Upper lobe of right lung (tissue), 1 donor: ENCODE measurements at regions not wholly inside any gene's neighbourhood (a gene's known extent, or its start where the extent isn't known, plus 50 kb on each side); places are given as distances from the start of the nearest gene placed in this dataset.

Source experiments
- ATAC-seq: fragments of 200-7000 bp; cut with Tn5 transposase; one replicate; pipeline ENCODE4 v1.9.1; 2020; ENCODE audit warnings: mild to moderate bottlenecking, moderate library complexity
- DNase-seq: peaks from one replicate; pipeline ENCODE4 v3.0.0-alpha.2; 2020
- H3K27ac ChIP-seq: fragments of 200-600 bp; one replicate; pipeline ENCODE4 v1.8.0; 2022
- H3K27me3 ChIP-seq: fragments of 200-600 bp; one replicate; pipeline ENCODE4 v1.8.0; 2022; ENCODE audit warnings: mild to moderate bottlenecking
- H3K36me3 ChIP-seq: fragments of 200-600 bp; one replicate; pipeline ENCODE4 v1.8.0; 2022
- H3K4me1 ChIP-seq: fragments of 200-600 bp; one replicate; pipeline ENCODE4 v1.8.0; 2022
- H3K4me3 ChIP-seq: fragments of 200-600 bp; one replicate; pipeline ENCODE4 v1.8.0; 2022; ENCODE audit warnings: mild to moderate bottlenecking
- H3K9me3 ChIP-seq: fragments of 200-600 bp; one replicate; pipeline ENCODE4 v1.8.0; 2022
- intact Hi-C: fragments of 100-400 bp; cut with DNase I; formaldehyde crosslinking; loops from one replicate; pipeline ENCODE4 v1.11.0; 2022
- TF ChIP-seq, protein P1 (sequence below): fragments of 200-600 bp; IDR thresholded peaks from one replicate; pipeline ENCODE4 v1.8.0; 2022; ENCODE audit warnings: antibody characterized with exemption
- donor health status: DM: no; HTN: yes; CAD: no; lungs with severe emphysema.

DNA sequence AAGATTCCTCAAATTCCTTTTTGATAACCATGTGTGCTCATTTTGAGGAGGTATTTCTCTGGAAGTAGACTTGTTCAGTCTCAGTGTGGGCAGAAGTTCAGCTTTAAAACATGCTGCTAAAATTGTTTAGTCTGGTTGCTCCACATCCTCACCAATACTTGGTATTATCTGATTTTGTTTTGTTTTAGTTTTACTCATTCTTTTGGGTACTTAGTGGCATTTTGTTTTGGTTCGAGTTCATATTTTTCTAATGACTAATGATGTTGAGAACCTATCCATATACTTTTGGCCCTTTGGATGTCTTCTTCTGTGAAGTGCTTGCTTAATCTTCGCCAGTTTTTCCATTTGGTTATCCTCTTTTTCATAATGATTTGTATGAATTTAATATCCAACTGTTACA, 694.2 kb upstream of the FZD8 start:
- H3K4me1 ChIP-seq: no peaks in the 10 kb centered on the region
- H3K4me3 ChIP-seq: no peak overlapping the region
- no peak overlapping the region for H3K27ac ChIP-seq
- no peaks in the 10 kb centered on the region for H3K9me3 ChIP-seq
- H3K27me3 ChIP-seq: no peaks in the 10 kb centered on the region
- TF ChIP-seq, protein P1, sequence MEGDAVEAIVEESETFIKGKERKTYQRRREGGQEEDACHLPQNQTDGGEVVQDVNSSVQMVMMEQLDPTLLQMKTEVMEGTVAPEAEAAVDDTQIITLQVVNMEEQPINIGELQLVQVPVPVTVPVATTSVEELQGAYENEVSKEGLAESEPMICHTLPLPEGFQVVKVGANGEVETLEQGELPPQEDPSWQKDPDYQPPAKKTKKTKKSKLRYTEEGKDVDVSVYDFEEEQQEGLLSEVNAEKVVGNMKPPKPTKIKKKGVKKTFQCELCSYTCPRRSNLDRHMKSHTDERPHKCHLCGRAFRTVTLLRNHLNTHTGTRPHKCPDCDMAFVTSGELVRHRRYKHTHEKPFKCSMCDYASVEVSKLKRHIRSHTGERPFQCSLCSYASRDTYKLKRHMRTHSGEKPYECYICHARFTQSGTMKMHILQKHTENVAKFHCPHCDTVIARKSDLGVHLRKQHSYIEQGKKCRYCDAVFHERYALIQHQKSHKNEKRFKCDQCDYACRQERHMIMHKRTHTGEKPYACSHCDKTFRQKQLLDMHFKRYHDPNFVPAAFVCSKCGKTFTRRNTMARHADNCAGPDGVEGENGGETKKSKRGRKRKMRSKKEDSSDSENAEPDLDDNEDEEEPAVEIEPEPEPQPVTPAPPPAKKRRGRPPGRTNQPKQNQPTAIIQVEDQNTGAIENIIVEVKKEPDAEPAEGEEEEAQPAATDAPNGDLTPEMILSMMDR: no peak
- intact Hi-C loops: no loop called here
- H3K36me3 ChIP-seq: no peaks in the 10 kb centered on the region
- no peak for ATAC-seq
- DNase-seq: no peak

DNA sequence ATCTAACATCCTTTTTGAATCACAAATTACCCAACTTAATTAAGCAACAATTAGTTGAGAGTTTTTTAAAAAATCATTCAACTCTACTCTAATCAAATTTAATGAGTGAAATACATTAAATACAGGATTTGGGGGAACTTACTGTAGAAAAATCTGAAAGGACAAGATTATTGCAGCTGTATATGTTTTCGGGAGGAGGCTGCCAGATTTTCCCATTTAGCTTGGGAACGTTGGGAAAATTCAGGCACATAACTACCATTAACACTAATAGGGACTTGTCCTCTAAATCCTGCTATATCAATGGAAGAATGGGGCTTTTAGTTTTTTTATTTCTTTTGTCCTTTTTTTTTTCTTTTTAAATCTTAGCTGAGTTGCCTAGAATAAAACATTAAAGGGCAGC, 691.4 kb upstream of the FZD8 start:
- TF ChIP-seq, protein P1: no peak

GRCh38 chr10:36332926-36333325, 690.8 kb upstream of the FZD8 start:
- H3K27me3 ChIP-seq: no peaks in the 10 kb centered on the region
- H3K27ac ChIP-seq: no peak overlapping the region
- H3K4me1 ChIP-seq: no peaks in the 10 kb centered on the region
- intact Hi-C loops: no loop called here
- no peaks in the 10 kb centered on the region for H3K9me3 ChIP-seq
- ATAC-seq: no peak
- no peak overlapping the region for H3K4me3 ChIP-seq
- no peak for DNase-seq
- TF ChIP-seq, protein P1: no peak
- no peaks in the 10 kb centered on the region for H3K36me3 ChIP-seq

More for the DNA sequence above, 691.4 kb upstream of the FZD8 start:
- Histone ChIP-seq H3K4me1 (no peaks in the 10 kb centered on the region), H3K36me3 (no peaks in the 10 kb centered on the region), H3K27ac (no peak overlapping the region), H3K9me3 (no peaks in the 10 kb centered on the region), H3K27me3 (no peaks in the 10 kb centered on the region), H3K4me3 (no peak overlapping the region)
- intact Hi-C loops: no loop called here
- ATAC-seq (no peak), DNase-seq (no peak)

DNA sequence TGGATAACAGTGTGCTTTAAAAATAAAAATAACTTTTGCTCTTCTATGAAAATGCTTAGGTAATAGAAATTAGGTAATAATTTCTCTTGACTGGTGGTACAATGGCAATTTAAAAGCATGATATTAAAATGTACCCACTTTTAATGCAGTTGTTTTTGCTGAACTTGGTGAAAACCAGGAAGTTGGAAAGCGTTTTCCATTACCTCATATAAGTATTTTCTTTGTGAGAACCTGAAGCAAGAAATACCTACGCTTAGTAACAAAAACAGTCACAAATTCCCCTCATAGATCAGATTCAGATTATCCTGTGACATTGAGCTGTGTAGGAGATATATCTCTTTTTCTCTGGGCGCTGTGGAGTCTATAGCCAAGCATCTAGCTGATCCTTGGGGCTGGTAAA, 689.0 kb upstream of the FZD8 start:
- Histone ChIP-seq H3K36me3 (no peaks in the 10 kb centered on the region), H3K9me3 (no peaks in the 10 kb centered on the region), H3K4me1 (no peaks in the 10 kb centered on the region), H3K27me3 (no peaks in the 10 kb centered on the region), H3K4me3 (no peak overlapping the region), H3K27ac (no peak overlapping the region)
- no peak for ATAC-seq
- TF ChIP-seq, protein P1: no peak
- intact Hi-C loops: no loop called here
- no peak for DNase-seq

- Histone ChIP-seq H3K4me3 (no peak overlapping the region), H3K27me3 (no peaks in the 10 kb centered on the region), H3K9me3 (no peaks in the 10 kb centered on the region), H3K4me1 (no peaks in the 10 kb centered on the region), H3K36me3 (no peaks in the 10 kb centered on the region), H3K27ac (no peak overlapping the region)
- TF ChIP-seq, protein P1: no peak
- ATAC-seq (no peak), DNase-seq (no peak)
- intact Hi-C loops: no loop called here
Observed at GRCh38 chr10:36325815-36326214, 683.7 kb upstream of the FZD8 start.

- Histone ChIP-seq H3K9me3 (no peaks in the 10 kb centered on the region), H3K27ac (no peak overlapping the region), H3K4me1 (no peaks in the 10 kb centered on the region), H3K27me3 (no peaks in the 10 kb centered on the region), H3K4me3 (no peak overlapping the region), H3K36me3 (no peaks in the 10 kb centered on the region)
- TF ChIP-seq, protein P1: no peak
- no peak for DNase-seq
- ATAC-seq: no peak
- intact Hi-C loops: no loop called here
Observed at GRCh38 chr10:36324831-36325230, 682.7 kb upstream of the FZD8 start.
